HEK293 (cell line): ENCODE measurements at regions not wholly inside any gene's neighbourhood (a gene's known extent, or its start where the extent isn't known, plus 50 kb on each side); places are given as distances from the start of the nearest gene placed in this dataset.

Source experiments
- CTCF ChIP-seq: fragments of 450-650 bp; formaldehyde crosslinking; IDR thresholded peaks from 2 replicates; pipeline ENCODE4 v1.5.1; 2016; ENCODE audit warnings: missing biosample characterization, missing genetic modification characterization
- GLIS1 ChIP-seq: fragments of 450-650 bp; formaldehyde crosslinking; IDR thresholded peaks from 2 replicates; pipeline ENCODE4 v1.5.1; 2016; ENCODE audit warnings: missing biosample characterization, missing genetic modification characterization
- REST ChIP-seq: fragments of 450-650 bp; formaldehyde crosslinking; IDR thresholded peaks from 2 replicates; pipeline ENCODE4 v1.5.1; 2016; ENCODE audit warnings: missing biosample characterization, missing genetic modification characterization
- ZBTB1 ChIP-seq: fragments of 450-650 bp; formaldehyde crosslinking; IDR thresholded peaks from 2 replicates; pipeline ENCODE4 v1.5.1; 2016; ENCODE audit warnings: missing biosample characterization, missing genetic modification characterization
- ZBTB26 ChIP-seq: fragments of 450-650 bp; formaldehyde crosslinking; optimal IDR thresholded peaks from 2 replicates; pipeline ENCODE3; 2016; ENCODE audit warnings: missing biosample characterization, mild to moderate bottlenecking, missing genetic modification characterization
- ZFP3 ChIP-seq: fragments of 450-650 bp; formaldehyde crosslinking; IDR thresholded peaks from 2 replicates; pipeline ENCODE4 v1.5.1; 2016; ENCODE audit warnings: low read depth, missing biosample characterization, missing genetic modification characterization
- ZNF211 ChIP-seq: fragments of 450-650 bp; formaldehyde crosslinking; IDR thresholded peaks from 2 replicates; pipeline ENCODE4 v1.5.1; 2016; ENCODE audit warnings: low read depth, missing biosample characterization, missing genetic modification characterization
- ZSCAN5A ChIP-seq: fragments of 450-650 bp; formaldehyde crosslinking; IDR thresholded peaks from 2 replicates; pipeline ENCODE4 v1.5.1; 2016; ENCODE audit warnings: missing biosample characterization, missing genetic modification characterization

GRCh38 chr12:126469211-126469610 lies 1404.0 kb downstream of the AACS start:
- TF ChIP-seq REST (no peak), CTCF (no peak), ZFP3 (tag by site-specific recombination) (no peak), GLIS1 (tag by site-specific recombination) (no peak), ZBTB26 (tag by site-specific recombination) (no peak), ZNF211 (tag by site-specific recombination) (no peak), ZSCAN5A (no peak), ZBTB1 (tag by site-specific recombination) (no peak)
